ENCODE measurements at regions not wholly inside any gene's neighbourhood (a gene's known extent, or its start where the extent isn't known, plus 50 kb on each side); places are given as distances from the start of the nearest gene placed in this dataset.

DNA sequence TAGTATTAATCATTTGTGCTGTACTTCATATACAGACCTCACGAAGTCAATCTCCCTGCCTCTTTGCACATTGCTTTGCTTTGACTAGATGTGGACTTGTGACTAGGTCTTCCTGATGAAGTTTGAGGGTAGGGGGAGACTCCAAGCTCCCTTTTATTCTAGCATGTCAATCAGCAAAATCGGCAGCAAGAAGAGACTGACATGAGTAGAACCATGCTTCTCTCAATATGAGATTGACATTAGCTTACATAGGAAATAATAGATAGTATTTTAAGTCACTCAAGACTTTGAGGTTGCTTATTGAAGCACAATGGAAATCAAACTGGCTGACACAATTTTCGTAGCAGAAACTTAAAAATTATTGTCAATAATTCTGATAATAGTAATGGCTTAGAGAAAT, 866.4 kb upstream of the ADAMTS5 start:
- WGBS (ENCODE audit: insufficient coverage) = no CpG with 5 or more reads among the region's 3 CpGs
- no peaks in the 10 kb centered on the region for H3K36me3 ChIP-seq (replicated peaks in 1 of 2; ENCODE audit: control extremely low read depth in 1 of 2, control insufficient read depth in 1 of 2, extremely low read depth in 1 of 2, insufficient read depth in 2 of 2, low read length in 1 of 2)
- H3K9ac ChIP-seq (ENCODE audit: low read length) = no peak overlapping the region
- H3K4me1 ChIP-seq (ENCODE audit: control insufficient read depth in 2 of 2, insufficient read depth in 2 of 2, low read length in 2 of 2) = no peaks in the 10 kb centered on the region
- H3K4me2 ChIP-seq (replicated peaks; ENCODE audit: low read depth, low read length, poor library complexity, severe bottlenecking) = no peak overlapping the region
- H3K27me3 ChIP-seq (replicated peaks in 1 of 4; ENCODE audit: control extremely low read depth in 1 of 4, control insufficient read depth in 3 of 4, insufficient read depth in 4 of 4, low read length in 3 of 4) = no peaks in the 10 kb centered on the region
- CTCF ChIA-PET = no interaction called here
- no peak overlapping the region for H2AFZ ChIP-seq (ENCODE audit: insufficient read depth, low read depth, low read length, poor library complexity, severe bottlenecking)
- no peaks in the 10 kb centered on the region for H3K9me3 Mint-ChIP-seq (ENCODE audit: insufficient read depth)
- peaks cover 0 to 4% (median 2%) of the 10 kb centered on the region in 3 donors for H3K9me3 ChIP-seq (ENCODE audit: control extremely low read depth in 1 of 3, control insufficient read depth in 2 of 3, insufficient read depth in 1 of 3, low read length in 2 of 3)
- DNase-seq (no peak), ATAC-seq (ENCODE audit: low read depth) (no peak)
- no peaks in the 10 kb centered on the region for H3K79me2 ChIP-seq (ENCODE audit: control insufficient read depth, insufficient read depth, low read length)
- POLR2A ChIA-PET = no interaction called here
- no peak overlapping the region for H3K27ac Mint-ChIP-seq
- no peaks in the 10 kb centered on the region for H3K4me1 Mint-ChIP-seq
- no peaks in the 10 kb centered on the region for H3K27me3 Mint-ChIP-seq
- H3K27ac ChIP-seq (ENCODE audit: low read length in 2 of 2) = no peak overlapping the region
- intact Hi-C loops (cut with micrococcal nuclease) = no loop called here
- H3K4me3 ChIP-seq (ENCODE audit: control extremely low read depth in 1 of 5, extremely low read depth in 1 of 5, insufficient read depth in 1 of 5, low read depth in 2 of 5, low read length in 4 of 5) = no peak overlapping the region
- H3K4me3 Mint-ChIP-seq = no peak overlapping the region
- no peak for TF ChIP-seq CTCF (IDR thresholded peaks at IDR 0.05)
- no peak for TF ChIP-seq EZH2 (IDR thresholded peaks at IDR 0.05; ENCODE audit: borderline replicate concordance, insufficient read depth, low read depth, low read length, poor library complexity, severe bottlenecking)
- H4K20me1 ChIP-seq (ENCODE audit: control insufficient read depth, insufficient read depth, low read length, poor library complexity, severe bottlenecking) = no peaks in the 10 kb centered on the region

DNA sequence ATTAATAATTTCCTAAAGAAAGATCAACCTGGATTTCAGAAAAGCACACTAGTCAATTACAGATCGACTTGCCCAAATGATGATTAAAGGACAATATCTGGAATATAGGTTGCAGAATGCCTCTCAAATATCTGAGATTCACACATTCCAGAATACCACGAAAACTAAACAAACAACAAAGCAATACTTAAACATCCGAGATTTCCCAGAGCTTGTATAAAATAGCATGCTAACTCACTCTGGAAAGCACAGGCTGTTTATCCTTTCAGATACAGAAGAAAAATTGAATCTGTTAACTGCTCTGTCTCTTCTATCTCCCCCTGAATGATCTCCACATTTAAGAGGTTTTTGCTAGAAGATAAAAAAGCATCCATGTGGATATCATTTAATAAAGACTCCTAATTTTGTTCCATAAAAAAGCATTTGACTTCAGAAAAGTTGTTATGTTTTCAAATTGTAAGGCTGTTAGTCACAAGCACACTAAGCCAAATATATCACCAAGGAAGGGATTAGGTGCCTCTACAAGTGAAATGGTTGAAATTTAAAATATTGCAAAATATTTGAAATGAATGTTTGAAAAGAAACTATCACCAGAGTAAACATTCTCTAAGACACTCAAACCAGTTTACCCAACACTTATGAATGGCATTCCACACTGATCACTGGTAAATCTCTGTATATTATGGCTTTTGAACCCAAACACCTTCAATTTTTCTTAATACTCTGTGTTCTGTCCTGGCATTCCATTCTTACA, 865.1 kb upstream of the ADAMTS5 start:
- no peak overlapping the region for H3K4me3 ChIP-seq (ENCODE audit: control extremely low read depth in 1 of 5, extremely low read depth in 1 of 5, insufficient read depth in 1 of 5, low read depth in 2 of 5, low read length in 4 of 5)
- intact Hi-C loops (cut with micrococcal nuclease) = no loop called here
- no peak overlapping the region for H3K27ac ChIP-seq (ENCODE audit: low read length in 2 of 2)
- no peaks in the 10 kb centered on the region for H3K79me2 ChIP-seq (ENCODE audit: control insufficient read depth, insufficient read depth, low read length)
- peaks cover 0 to 7% (median 2%) of the 10 kb centered on the region in 3 donors for H3K9me3 ChIP-seq (ENCODE audit: control extremely low read depth in 1 of 3, control insufficient read depth in 2 of 3, insufficient read depth in 1 of 3, low read length in 2 of 3)
- Mint-ChIP-seq H3K4me1 (no peaks in the 10 kb centered on the region), H3K9me3 (ENCODE audit: insufficient read depth) (no peaks in the 10 kb centered on the region), H3K27ac (no peak overlapping the region), H3K4me3 (no peak overlapping the region), H3K27me3 (no peaks in the 10 kb centered on the region)
- H3K9ac ChIP-seq (ENCODE audit: low read length) = no peak overlapping the region
- H2AFZ ChIP-seq (ENCODE audit: insufficient read depth, low read depth, low read length, poor library complexity, severe bottlenecking) = no peak overlapping the region
- no peak overlapping the region for H3K4me2 ChIP-seq (replicated peaks; ENCODE audit: low read depth, low read length, poor library complexity, severe bottlenecking)
- H4K20me1 ChIP-seq (ENCODE audit: control insufficient read depth, insufficient read depth, low read length, poor library complexity, severe bottlenecking) = no peaks in the 10 kb centered on the region
- no peaks in the 10 kb centered on the region for H3K4me1 ChIP-seq (ENCODE audit: control insufficient read depth in 2 of 2, insufficient read depth in 2 of 2, low read length in 2 of 2)
- no peaks in the 10 kb centered on the region for H3K27me3 ChIP-seq (replicated peaks in 1 of 4; ENCODE audit: control extremely low read depth in 1 of 4, control insufficient read depth in 3 of 4, insufficient read depth in 4 of 4, low read length in 3 of 4)
- CTCF ChIA-PET = no interaction called here
- DNase-seq (no peak), ATAC-seq (ENCODE audit: low read depth) (no peak)
- POLR2A ChIA-PET = no interaction called here
- no peaks in the 10 kb centered on the region for H3K36me3 ChIP-seq (replicated peaks in 1 of 2; ENCODE audit: control extremely low read depth in 1 of 2, control insufficient read depth in 1 of 2, extremely low read depth in 1 of 2, insufficient read depth in 2 of 2, low read length in 1 of 2)
- no CpG with 5 or more reads among the region's 3 CpGs for WGBS (ENCODE audit: insufficient coverage)
- TF ChIP-seq CTCF (IDR thresholded peaks at IDR 0.05) (no peak), EZH2 (IDR thresholded peaks at IDR 0.05; ENCODE audit: borderline replicate concordance, insufficient read depth, low read depth, low read length, poor library complexity, severe bottlenecking) (no peak)
